ENCODE measurements at regions not wholly inside any gene's neighbourhood (a gene's known extent, or its start where the extent isn't known, plus 50 kb on each side); places are given as distances from the start of the nearest gene placed in this dataset.

DNA sequence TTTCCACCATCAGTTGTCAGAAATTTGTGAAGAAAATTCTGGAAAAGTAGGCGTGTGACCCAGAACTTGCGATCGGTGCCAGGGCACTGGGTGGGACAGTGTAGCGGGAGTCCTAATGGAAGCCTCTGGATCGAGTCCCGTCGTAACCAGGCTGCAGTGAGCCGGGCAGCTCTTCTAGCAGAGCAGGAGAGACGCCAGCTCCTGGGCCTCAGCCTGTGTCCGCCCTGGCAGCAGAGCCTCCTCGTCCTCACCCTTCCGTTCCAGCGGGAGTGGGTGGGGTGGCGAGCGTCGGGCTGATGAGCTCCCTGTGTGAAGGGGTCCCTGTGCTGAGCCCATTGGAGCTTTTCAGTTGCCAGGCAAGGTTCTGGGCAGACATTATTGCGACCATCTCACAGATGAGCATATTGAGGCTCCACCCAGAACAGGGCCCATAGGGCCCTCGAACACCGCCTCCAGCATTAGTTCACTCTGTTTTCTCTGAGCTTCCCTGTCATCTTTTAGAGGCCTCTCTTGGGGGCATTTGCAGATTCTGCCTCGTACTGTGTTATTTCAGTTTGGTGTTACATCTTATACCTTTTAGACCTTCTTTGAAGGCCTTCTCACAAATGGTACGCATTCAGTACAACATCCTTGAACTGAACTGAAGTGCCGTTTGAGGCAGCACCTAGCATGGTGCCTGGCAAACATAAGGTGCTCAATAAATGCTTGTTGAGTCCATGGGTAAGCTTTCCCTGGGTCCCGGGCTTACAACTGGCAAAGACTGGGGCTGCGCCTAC is 207.1 kb upstream of the CIBAR2 start:
- Histone ChIP-seq H3K4me1 (peaks cover 32% of the 10 kb centered on the region), H3K27me3 (no peaks in the 10 kb centered on the region), H3K4me3 (no peak overlapping the region), H3K36me3 (no peaks in the 10 kb centered on the region), H3K9me3 (no peaks in the 10 kb centered on the region), H3K27ac (no peak overlapping the region)
- intact Hi-C loops (cut with DNase I): no loop called here
- TF ChIP-seq POLR2AphosphoS5 (IDR thresholded peaks at IDR 0.05; ENCODE audit: insufficient read depth in 1 of 2, low read depth in 1 of 2) (no peak), CTCF (IDR thresholded peaks at IDR 0.05) (no peak)
- DNase-seq (ENCODE audit: extremely low spot score in 2 of 2): no peak

- Histone ChIP-seq H3K27me3 (no peaks in the 10 kb centered on the region), H3K4me3 (no peak overlapping the region), H3K9me3 (no peaks in the 10 kb centered on the region), H3K36me3 (no peaks in the 10 kb centered on the region), H3K27ac (no peak overlapping the region), H3K4me1 (peaks cover 27% of the 10 kb centered on the region)
- TF ChIP-seq CTCF (IDR thresholded peaks at IDR 0.05) (no peak), POLR2A (IDR thresholded peaks at IDR 0.05) (no peak), POLR2AphosphoS5 (IDR thresholded peaks at IDR 0.05; ENCODE audit: insufficient read depth in 1 of 2, low read depth in 1 of 2) (no peak)
- intact Hi-C loops (cut with DNase I): loop anchor here (5.0 to 10.0 kb wide), 2 partner anchors 72 to 295 kb away; partner anchors contain the start of gene GSE1
- no peak for DNase-seq (ENCODE audit: extremely low spot score in 2 of 2)
Measured at GRCh38 chr16:85319984-85320440, 207.7 kb upstream of the CIBAR2 start.

DNA sequence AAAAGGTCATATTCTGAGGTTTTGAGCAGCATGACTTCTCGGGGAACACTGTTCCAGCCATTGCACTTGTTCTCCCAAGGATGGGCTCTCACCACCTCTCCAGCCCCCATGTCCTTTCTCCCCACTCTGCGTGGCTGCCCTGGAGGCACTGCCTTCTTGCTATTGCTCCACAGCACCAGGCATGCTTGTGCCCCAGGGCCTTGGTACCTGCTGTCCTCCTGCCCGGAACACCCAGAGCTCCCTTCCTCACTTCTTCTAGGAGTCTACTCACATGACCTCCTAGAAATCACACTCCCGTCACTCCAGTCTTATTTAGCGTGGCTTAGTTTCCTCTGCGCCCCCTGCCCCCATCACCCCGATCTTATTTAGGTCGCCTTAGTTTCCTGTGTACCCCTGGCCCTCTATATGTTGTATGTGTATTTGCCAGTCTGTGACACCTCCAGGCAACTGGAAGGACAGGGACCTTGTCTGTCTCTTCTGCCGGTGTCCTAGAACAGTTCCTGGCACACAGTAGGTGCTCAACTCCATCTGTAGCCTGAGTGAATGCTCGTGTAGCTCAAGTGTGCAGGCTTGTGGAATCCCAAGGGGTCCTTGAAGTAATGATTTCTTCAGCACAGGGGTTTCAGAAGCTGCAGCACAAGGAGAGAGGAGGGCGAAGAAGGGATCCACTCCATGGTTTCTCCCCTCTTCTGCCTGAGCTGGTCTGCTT is 208.6 kb upstream of the CIBAR2 start:
- intact Hi-C loops (cut with DNase I): loop anchor here (5.0 to 10.0 kb wide), 2 partner anchors 71 to 294 kb away; partner anchors contain the start of gene GSE1

GRCh38 chr16:85321509-85322271 is 209.4 kb upstream of the CIBAR2 start:
- Histone ChIP-seq H3K4me3 (peak overlapping the region in 1 of 2 donors; percentile 19), H3K27ac (peak overlapping the region; percentile 78), H3K4me1 (peaks cover 27% of the 10 kb centered on the region), H3K27me3 (no peaks in the 10 kb centered on the region), H3K9me3 (no peaks in the 10 kb centered on the region), H3K36me3 (no peaks in the 10 kb centered on the region)
- intact Hi-C loops (cut with DNase I): loop anchor here (5.0 to 10.0 kb wide), 2 partner anchors 71 to 293 kb away; partner anchors contain the start of gene GSE1
- TF ChIP-seq POLR2A (IDR thresholded peaks at IDR 0.05): no peak
- no peak for TF ChIP-seq CTCF (IDR thresholded peaks at IDR 0.05)
- peak; percentile 80 to 95 for TF ChIP-seq POLR2AphosphoS5 (IDR thresholded peaks at IDR 0.05; ENCODE audit: insufficient read depth in 1 of 2, low read depth in 1 of 2)
- DNase-seq (ENCODE audit: extremely low spot score in 2 of 2): peak in 1 of 2 donors; percentile 96

More for the DNA sequence above, 208.6 kb upstream of the CIBAR2 start:
- Histone ChIP-seq H3K4me3 (no peak overlapping the region), H3K27ac (peak overlapping the region; percentile 78), H3K36me3 (no peaks in the 10 kb centered on the region), H3K4me1 (peaks cover 27% of the 10 kb centered on the region), H3K27me3 (no peaks in the 10 kb centered on the region), H3K9me3 (no peaks in the 10 kb centered on the region)
- DNase-seq (ENCODE audit: extremely low spot score in 2 of 2): no peak
- TF ChIP-seq POLR2A (IDR thresholded peaks at IDR 0.05): no peak
- no peak for TF ChIP-seq POLR2AphosphoS5 (IDR thresholded peaks at IDR 0.05; ENCODE audit: insufficient read depth in 1 of 2, low read depth in 1 of 2)
- TF ChIP-seq CTCF (IDR thresholded peaks at IDR 0.05): no peak

All from vagina (tissue), 2 donors.